Esophagus (tissue), 2 donors: ENCODE measurements at regions not wholly inside any gene's neighbourhood (a gene's known extent, or its start where the extent isn't known, plus 50 kb on each side); places are given as distances from the start of the nearest gene placed in this dataset.

ENCODE experiments used
- H3K27ac ChIP-seq, 2 donors: one replicate each; pipeline ENCODE4 v1.5.1; 2013; ENCODE audit warnings: low read depth in 2 of 2, mild to moderate bottlenecking in 2 of 2, inconsistent platforms in 1 of 2, low read length in 1 of 2, moderate library complexity in 1 of 2
- H3K27me3 ChIP-seq, 2 donors: one replicate each; pipeline ENCODE4 v1.6.1; 2013; ENCODE audit warnings: low read length in 2 of 2, control low read depth in 1 of 2, mild to moderate bottlenecking in 1 of 2; ENCODE audit not compliant: insufficient read depth in 2 of 2, control insufficient read depth in 1 of 2
- H3K36me3 ChIP-seq, 2 donors: one replicate each; pipeline ENCODE4 v1.6.1; 2013; ENCODE audit warnings: low read length in 1 of 2; ENCODE audit not compliant: control insufficient read depth in 2 of 2, insufficient read depth in 2 of 2
- H3K4me1 ChIP-seq, 2 donors: one replicate each; pipeline ENCODE4 v1.6.1; 2013; ENCODE audit warnings: low read length in 1 of 2; ENCODE audit not compliant: control insufficient read depth in 2 of 2, insufficient read depth in 2 of 2
- H3K4me3 ChIP-seq, 2 donors: one replicate each; pipeline ENCODE4 v1.5.1; 2013; ENCODE audit warnings: low read length in 2 of 2, mild to moderate bottlenecking in 2 of 2, low read depth in 1 of 2, moderate library complexity in 1 of 2
- H3K9me3 ChIP-seq, 2 donors: one replicate each; pipeline ENCODE4 v1.6.1; 2013; ENCODE audit warnings: mild to moderate bottlenecking in 2 of 2, low read depth in 1 of 2, low read length in 1 of 2, moderate library complexity in 1 of 2; ENCODE audit not compliant: control insufficient read depth in 2 of 2, insufficient read depth in 1 of 2
- WGBS, 2 donors: extraction: QIAGEN DNeasy Blood & Tissue Kit; methylation state at CpG; one replicate each; pipeline ENCODE4 v1.1.7; 2013; 5-methylcytosine and 5-hydroxymethylcytosine counted together
- donor health status: healthy with polysubstance abuse.
- donor health status: Bipolar disorder and iron deficiency.

- 63 to 82% methylated on average over 3 of the region's 3 CpGs for WGBS, 2 donors
- Histone ChIP-seq H3K27ac (no peak overlapping the region), H3K27me3 (no peaks in the 10 kb centered on the region), H3K36me3 (no peaks in the 10 kb centered on the region), H3K9me3 (no peaks in the 10 kb centered on the region), H3K4me3 (no peak overlapping the region), H3K4me1 (no peaks in the 10 kb centered on the region)
Observed at GRCh38 chrX:39163581-39164126, 362.4 kb downstream of the MID1IP1 start.

- WGBS, 2 donors: 40 to 41% methylated on average over 3 of the region's 3 CpGs
- H3K27ac ChIP-seq: no peak overlapping the region
- H3K36me3 ChIP-seq: no peaks in the 10 kb centered on the region
- no peaks in the 10 kb centered on the region for H3K4me1 ChIP-seq
- H3K27me3 ChIP-seq: no peaks in the 10 kb centered on the region
- H3K4me3 ChIP-seq: no peak overlapping the region
- no peaks in the 10 kb centered on the region for H3K9me3 ChIP-seq
Observed at GRCh38 chrX:39164212-39164611, 363.0 kb downstream of the MID1IP1 start.

DNA sequence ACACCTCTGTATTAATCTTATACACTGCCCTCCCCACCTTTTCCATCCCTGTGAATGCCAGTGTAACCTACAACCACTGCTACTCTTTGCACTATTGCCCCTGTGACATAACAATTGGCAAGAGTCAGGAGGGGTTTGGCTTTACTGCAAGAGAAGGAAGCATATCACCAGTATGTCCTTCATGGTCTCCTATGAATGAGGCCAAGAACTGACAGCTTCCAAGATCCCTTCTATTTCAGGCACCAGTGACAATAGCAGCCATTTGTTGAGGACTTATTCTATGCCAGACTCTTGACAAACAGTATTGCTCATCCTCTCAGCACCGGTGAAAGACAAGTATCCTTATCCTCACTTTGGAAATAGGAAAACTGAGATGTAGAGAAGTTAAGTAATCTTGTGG lies 363.9 kb downstream of the MID1IP1 start:
- no peaks in the 10 kb centered on the region for H3K9me3 ChIP-seq
- no peaks in the 10 kb centered on the region for H3K36me3 ChIP-seq
- H3K27ac ChIP-seq: no peak overlapping the region
- no peak overlapping the region for H3K4me3 ChIP-seq
- H3K4me1 ChIP-seq: no peaks in the 10 kb centered on the region
- 53 to 81% methylated on average over 1 of the region's 1 CpG for WGBS, 2 donors
- no peaks in the 10 kb centered on the region for H3K27me3 ChIP-seq

DNA sequence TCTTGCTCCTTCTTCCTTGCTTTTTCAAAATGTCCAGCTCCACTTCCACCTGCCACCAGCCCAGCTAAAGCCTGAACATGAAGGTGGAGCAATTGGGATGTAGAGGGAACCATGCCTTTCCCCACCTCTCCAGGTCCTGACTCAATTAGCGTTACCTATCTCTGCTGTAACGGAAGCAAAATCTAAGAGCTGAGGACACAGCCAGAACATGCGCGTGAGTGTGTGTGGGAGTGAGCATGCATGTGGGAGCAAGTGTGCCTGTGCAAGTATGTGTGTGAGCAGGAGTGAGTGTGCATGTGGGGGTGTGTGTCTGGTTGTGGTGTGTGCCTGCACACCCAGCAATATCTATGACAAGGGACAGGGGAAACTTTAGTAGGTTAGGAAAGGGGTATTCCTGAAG lies 364.5 kb downstream of the MID1IP1 start:
- Histone ChIP-seq H3K36me3 (no peaks in the 10 kb centered on the region), H3K4me3 (no peak overlapping the region), H3K27me3 (no peaks in the 10 kb centered on the region), H3K9me3 (no peaks in the 10 kb centered on the region), H3K4me1 (no peaks in the 10 kb centered on the region), H3K27ac (no peak overlapping the region)
- 59 to 86% methylated on average over 4 of the region's 4 CpGs for WGBS, 2 donors

DNA sequence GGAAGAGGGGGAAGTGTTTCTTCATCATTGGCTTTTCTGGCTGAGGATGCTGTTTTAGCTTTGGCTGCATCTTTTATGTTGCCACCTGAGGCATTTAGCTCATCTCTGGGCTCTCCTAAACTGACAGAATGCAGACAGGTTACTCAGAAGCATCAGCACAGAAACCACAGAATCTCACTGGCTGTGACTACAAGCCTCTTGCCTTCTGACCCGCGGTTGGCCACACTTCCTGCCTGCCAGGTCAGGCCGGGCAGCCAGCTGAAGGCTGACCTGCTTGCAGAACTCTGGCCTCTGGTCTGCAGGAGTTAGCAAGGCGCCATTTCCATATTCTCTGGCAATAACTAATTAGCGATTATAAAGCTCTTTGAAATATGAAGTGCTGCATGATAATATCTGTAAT lies 366.5 kb downstream of the MID1IP1 start:
- no peak overlapping the region for H3K27ac ChIP-seq
- H3K9me3 ChIP-seq: no peaks in the 10 kb centered on the region
- no peaks in the 10 kb centered on the region for H3K4me1 ChIP-seq
- H3K36me3 ChIP-seq: no peaks in the 10 kb centered on the region
- WGBS, 2 donors: 56 to 61% methylated on average over 5 of the region's 5 CpGs
- peaks cover 0 to 2% of the 10 kb centered on the region in 2 donors for H3K27me3 ChIP-seq
- H3K4me3 ChIP-seq: no peak overlapping the region

GRCh38 chrX:39168609-39169008 lies 367.4 kb downstream of the MID1IP1 start:
- Histone ChIP-seq H3K27ac (no peak overlapping the region), H3K27me3 (peaks cover 0 to 2% of the 10 kb centered on the region in 2 donors), H3K4me3 (no peak overlapping the region), H3K9me3 (no peaks in the 10 kb centered on the region), H3K36me3 (no peaks in the 10 kb centered on the region), H3K4me1 (no peaks in the 10 kb centered on the region)
- 82 to 86% methylated on average over 11 of the region's 11 CpGs for WGBS, 2 donors

- Histone ChIP-seq H3K4me3 (no peak overlapping the region), H3K36me3 (no peaks in the 10 kb centered on the region), H3K4me1 (no peaks in the 10 kb centered on the region), H3K9me3 (no peaks in the 10 kb centered on the region), H3K27ac (no peak overlapping the region), H3K27me3 (peaks cover 0 to 2% of the 10 kb centered on the region in 2 donors)
- 88 to 92% methylated on average over 1 of the region's 1 CpG for WGBS, 2 donors
Observed at GRCh38 chrX:39169976-39170375, 368.7 kb downstream of the MID1IP1 start.

DNA sequence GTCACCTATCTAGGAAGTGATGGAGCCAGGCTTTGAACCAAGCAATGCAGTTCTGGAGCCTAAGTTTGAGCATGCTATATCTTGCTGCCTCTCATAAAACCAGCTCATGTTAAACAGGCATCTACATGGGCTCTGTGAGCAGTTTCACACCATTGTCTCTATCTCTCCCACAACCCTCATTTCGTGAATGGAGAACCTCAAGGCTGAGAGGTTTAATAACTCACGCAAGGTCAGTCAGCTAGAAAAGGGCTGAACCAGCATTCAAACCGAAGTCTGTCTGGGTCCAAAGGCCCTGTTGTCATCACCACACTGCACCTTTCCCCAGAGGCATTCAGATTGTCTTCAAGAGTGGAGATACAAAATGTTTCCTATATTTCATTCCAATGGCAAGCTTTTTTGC lies 369.2 kb downstream of the MID1IP1 start:
- Histone ChIP-seq H3K4me1 (peaks cover 0 to 3% of the 10 kb centered on the region in 2 donors), H3K27ac (no peak overlapping the region), H3K36me3 (no peaks in the 10 kb centered on the region), H3K27me3 (peaks cover 0 to 6% of the 10 kb centered on the region in 2 donors), H3K9me3 (no peaks in the 10 kb centered on the region), H3K4me3 (no peak overlapping the region)
- 73 to 96% methylated on average over 3 of the region's 3 CpGs for WGBS, 2 donors

- H3K9me3 ChIP-seq: no peaks in the 10 kb centered on the region
- H3K4me1 ChIP-seq: peaks cover 0 to 4% of the 10 kb centered on the region in 2 donors
- no peak overlapping the region for H3K27ac ChIP-seq
- H3K36me3 ChIP-seq: no peaks in the 10 kb centered on the region
- no peak overlapping the region for H3K4me3 ChIP-seq
- H3K27me3 ChIP-seq: peaks cover 0 to 6% of the 10 kb centered on the region in 2 donors
- 90 to 97% methylated on average over 3 of the region's 3 CpGs for WGBS, 2 donors
Observed at GRCh38 chrX:39171686-39172085, 370.4 kb downstream of the MID1IP1 start.

- no peak overlapping the region for H3K4me3 ChIP-seq
- H3K9me3 ChIP-seq: no peaks in the 10 kb centered on the region
- peaks cover 0 to 4% of the 10 kb centered on the region in 2 donors for H3K4me1 ChIP-seq
- H3K27me3 ChIP-seq: peaks cover 0 to 6% of the 10 kb centered on the region in 2 donors
- 54 to 62% methylated on average over 5 of the region's 5 CpGs for WGBS, 2 donors
- peak overlapping the region in 1 of 2 donors; percentile 54 for H3K27ac ChIP-seq
- no peaks in the 10 kb centered on the region for H3K36me3 ChIP-seq
Observed at GRCh38 chrX:39174241-39174771, 373.0 kb downstream of the MID1IP1 start.
